Mucosa of rectum (tissue), 2 donors: ENCODE measurements at regions not wholly inside any gene's neighbourhood (a gene's known extent, or its start where the extent isn't known, plus 50 kb on each side); places are given as distances from the start of the nearest gene placed in this dataset.

Source experiments
- H3K27ac ChIP-seq, 2 donors: one replicate each; pipeline ENCODE4 v1.7.0; 2013; ENCODE audit warnings: inconsistent platforms in 2 of 2, low read depth in 2 of 2, low read length in 2 of 2
- H3K27me3 ChIP-seq, 2 donors: one replicate each; pipeline ENCODE4 v1.7.0; 2013; ENCODE audit warnings: low read length in 2 of 2; ENCODE audit not compliant: control insufficient read depth in 2 of 2, insufficient read depth in 2 of 2
- H3K36me3 ChIP-seq, 2 donors: one replicate each; pipeline ENCODE4 v1.7.0; 2013; ENCODE audit warnings: low read length in 2 of 2; ENCODE audit not compliant: control insufficient read depth in 2 of 2, insufficient read depth in 2 of 2
- H3K4me1 ChIP-seq, 2 donors: one replicate each; pipeline ENCODE4 v1.7.0; 2013; ENCODE audit warnings: low read length in 2 of 2, mild to moderate bottlenecking in 1 of 2; ENCODE audit not compliant: control insufficient read depth in 2 of 2, insufficient read depth in 2 of 2
- H3K4me3 ChIP-seq, 2 donors: one replicate each; pipeline ENCODE4 v1.7.0; 2013; ENCODE audit warnings: low read length in 2 of 2
- H3K9ac ChIP-seq, 2 donors: one replicate each; pipeline ENCODE4 v1.7.0; 2013; ENCODE audit warnings: low read length in 2 of 2, low read depth in 1 of 2, mild to moderate bottlenecking in 1 of 2
- H3K9me3 ChIP-seq, 2 donors: one replicate each; pipeline ENCODE4 v1.7.0; 2013; ENCODE audit warnings: low read length in 2 of 2; ENCODE audit not compliant: control insufficient read depth in 2 of 2
- donor health status: healthy.
- donor health status: Normal muscosa, but diverticular disease.

GRCh38 chr2:217749008-217749407, 253.8 kb downstream of the TNS1 start:
- H3K27me3 ChIP-seq, result no peaks in the 10 kb centered on the region
- no peaks in the 10 kb centered on the region for H3K36me3 ChIP-seq
- no peaks in the 10 kb centered on the region for H3K4me1 ChIP-seq
- H3K9me3 ChIP-seq, result no peaks in the 10 kb centered on the region
- no peak overlapping the region for H3K27ac ChIP-seq
- no peak overlapping the region for H3K9ac ChIP-seq
- H3K4me3 ChIP-seq, result no peak overlapping the region

- Histone ChIP-seq H3K27me3 (no peaks in the 10 kb centered on the region), H3K4me3 (no peak overlapping the region), H3K9me3 (no peaks in the 10 kb centered on the region), H3K9ac (no peak overlapping the region), H3K4me1 (no peaks in the 10 kb centered on the region), H3K27ac (no peak overlapping the region), H3K36me3 (no peaks in the 10 kb centered on the region)
These were observed 256.0 kb downstream of the TNS1 start for GRCh38 chr2:217746808-217747207.

GRCh38 chr2:217743966-217744761, 258.6 kb downstream of the TNS1 start:
- H3K9ac ChIP-seq, result no peak overlapping the region
- H3K4me1 ChIP-seq, result no peaks in the 10 kb centered on the region
- no peak overlapping the region for H3K4me3 ChIP-seq
- no peaks in the 10 kb centered on the region for H3K27me3 ChIP-seq
- no peaks in the 10 kb centered on the region for H3K9me3 ChIP-seq
- H3K36me3 ChIP-seq, result no peaks in the 10 kb centered on the region
- peak overlapping the region in 1 of 2 donors; percentile 6 for H3K27ac ChIP-seq

- H3K9me3 ChIP-seq, result no peaks in the 10 kb centered on the region
- H3K4me1 ChIP-seq, result no peaks in the 10 kb centered on the region
- no peak overlapping the region for H3K9ac ChIP-seq
- no peaks in the 10 kb centered on the region for H3K27me3 ChIP-seq
- H3K4me3 ChIP-seq, result no peak overlapping the region
- H3K27ac ChIP-seq, result peak overlapping the region in 1 of 2 donors; percentile 6
- H3K36me3 ChIP-seq, result no peaks in the 10 kb centered on the region
These were observed 259.4 kb downstream of the TNS1 start for GRCh38 chr2:217743407-217743806.

- Histone ChIP-seq H3K36me3 (no peaks in the 10 kb centered on the region), H3K27me3 (no peaks in the 10 kb centered on the region), H3K27ac (no peak overlapping the region), H3K9ac (no peak overlapping the region), H3K9me3 (no peaks in the 10 kb centered on the region), H3K4me1 (no peaks in the 10 kb centered on the region), H3K4me3 (no peak overlapping the region)
These were observed 260.0 kb downstream of the TNS1 start for GRCh38 chr2:217742841-217743240.

- Histone ChIP-seq H3K36me3 (no peaks in the 10 kb centered on the region), H3K27me3 (no peaks in the 10 kb centered on the region), H3K4me1 (no peaks in the 10 kb centered on the region), H3K9me3 (no peaks in the 10 kb centered on the region), H3K27ac (no peak overlapping the region), H3K4me3 (no peak overlapping the region), H3K9ac (no peak overlapping the region)
These were observed 260.5 kb downstream of the TNS1 start for GRCh38 chr2:217742276-217742675.

- Histone ChIP-seq H3K9me3 (no peaks in the 10 kb centered on the region), H3K27me3 (no peaks in the 10 kb centered on the region), H3K9ac (no peak overlapping the region), H3K27ac (no peak overlapping the region), H3K36me3 (no peaks in the 10 kb centered on the region), H3K4me1 (no peaks in the 10 kb centered on the region), H3K4me3 (no peak overlapping the region)
These were observed 261.3 kb downstream of the TNS1 start for GRCh38 chr2:217741381-217741955.

GRCh38 chr2:217740756-217741155, 262.0 kb downstream of the TNS1 start:
- H3K4me3 ChIP-seq, result no peak overlapping the region

GRCh38 chr2:217740178-217740577, 262.6 kb downstream of the TNS1 start:
- Histone ChIP-seq H3K36me3 (no peaks in the 10 kb centered on the region), H3K27ac (no peak overlapping the region), H3K9me3 (no peaks in the 10 kb centered on the region), H3K4me3 (no peak overlapping the region), H3K4me1 (no peaks in the 10 kb centered on the region), H3K9ac (no peak overlapping the region), H3K27me3 (no peaks in the 10 kb centered on the region)

More at GRCh38 chr2:217740756-217741155, 262.0 kb downstream of the TNS1 start:
- H3K27me3 ChIP-seq, result no peaks in the 10 kb centered on the region
- no peak overlapping the region for H3K9ac ChIP-seq
- no peaks in the 10 kb centered on the region for H3K36me3 ChIP-seq
- H3K27ac ChIP-seq, result no peak overlapping the region
- H3K9me3 ChIP-seq, result no peaks in the 10 kb centered on the region
- no peaks in the 10 kb centered on the region for H3K4me1 ChIP-seq

- H3K36me3 ChIP-seq, result no peaks in the 10 kb centered on the region
- no peaks in the 10 kb centered on the region for H3K27me3 ChIP-seq
- H3K4me1 ChIP-seq, result no peaks in the 10 kb centered on the region
- H3K9me3 ChIP-seq, result no peaks in the 10 kb centered on the region
- no peak overlapping the region for H3K9ac ChIP-seq
- no peak overlapping the region for H3K27ac ChIP-seq
- H3K4me3 ChIP-seq, result no peak overlapping the region
These were observed 263.1 kb downstream of the TNS1 start for GRCh38 chr2:217739741-217740140.
